Stomach (tissue), 4 donors: ENCODE measurements at regions not wholly inside any gene's neighbourhood (a gene's known extent, or its start where the extent isn't known, plus 50 kb on each side); places are given as distances from the start of the nearest gene placed in this dataset.

Source experiments
- POLR2A ChIP-seq, 4 donors: fragments of 450-650 bp; IDR thresholded peaks; one replicate each; pipeline ENCODE4 v1.6.1; 2016; ENCODE audit warnings: antibody characterized with exemption in 4 of 4, control low read depth in 2 of 4, mild to moderate bottlenecking in 1 of 4, moderate library complexity in 1 of 4
- POLR2AphosphoS5 ChIP-seq, 3 donors: sonication (generic); formaldehyde crosslinking; IDR thresholded peaks; one replicate each; pipeline ENCODE4 v1.6.1; 2016; ENCODE audit warnings: antibody characterized with exemption in 3 of 3
- TF ChIP-seq, protein P1 (sequence below), 7 experiments: fragments of 450-650 bp in 4 of 7; fragments of 200-600 bp in 3 of 7; sonication (generic) in 3 of 7; IDR thresholded peaks; one replicate each; pipeline ENCODE4 v1.5.1; 2016 to 2019; ENCODE audit warnings: antibody characterized with exemption in 7 of 7, control low read depth in 2 of 7, mild to moderate bottlenecking in 1 of 7

DNA sequence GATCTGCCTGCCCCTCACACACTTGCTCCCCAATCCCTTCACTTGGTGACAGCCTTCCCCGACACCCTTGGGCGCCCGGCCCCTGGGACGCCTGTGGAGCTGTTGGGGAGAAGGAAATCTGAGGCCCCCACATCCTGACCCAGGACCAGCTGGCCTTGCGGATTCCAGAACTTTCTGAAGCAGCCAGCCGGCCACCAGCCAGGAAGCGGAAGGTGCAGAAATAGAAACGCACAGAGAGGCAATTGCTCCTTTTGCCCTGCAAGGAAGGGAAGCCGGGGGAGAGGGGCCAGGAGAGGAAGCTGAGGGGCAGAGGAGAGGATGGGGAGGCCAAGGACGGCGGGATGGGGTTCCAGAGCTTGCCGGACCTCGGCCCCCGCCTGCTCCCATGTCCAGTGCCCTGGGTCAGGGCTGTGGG is 66.7 kb upstream of the LINC01488 start:
- TF ChIP-seq, protein P1, sequence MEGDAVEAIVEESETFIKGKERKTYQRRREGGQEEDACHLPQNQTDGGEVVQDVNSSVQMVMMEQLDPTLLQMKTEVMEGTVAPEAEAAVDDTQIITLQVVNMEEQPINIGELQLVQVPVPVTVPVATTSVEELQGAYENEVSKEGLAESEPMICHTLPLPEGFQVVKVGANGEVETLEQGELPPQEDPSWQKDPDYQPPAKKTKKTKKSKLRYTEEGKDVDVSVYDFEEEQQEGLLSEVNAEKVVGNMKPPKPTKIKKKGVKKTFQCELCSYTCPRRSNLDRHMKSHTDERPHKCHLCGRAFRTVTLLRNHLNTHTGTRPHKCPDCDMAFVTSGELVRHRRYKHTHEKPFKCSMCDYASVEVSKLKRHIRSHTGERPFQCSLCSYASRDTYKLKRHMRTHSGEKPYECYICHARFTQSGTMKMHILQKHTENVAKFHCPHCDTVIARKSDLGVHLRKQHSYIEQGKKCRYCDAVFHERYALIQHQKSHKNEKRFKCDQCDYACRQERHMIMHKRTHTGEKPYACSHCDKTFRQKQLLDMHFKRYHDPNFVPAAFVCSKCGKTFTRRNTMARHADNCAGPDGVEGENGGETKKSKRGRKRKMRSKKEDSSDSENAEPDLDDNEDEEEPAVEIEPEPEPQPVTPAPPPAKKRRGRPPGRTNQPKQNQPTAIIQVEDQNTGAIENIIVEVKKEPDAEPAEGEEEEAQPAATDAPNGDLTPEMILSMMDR (IDR thresholded peaks at IDR 0.05) = no peak
- no peak for TF ChIP-seq POLR2A (IDR thresholded peaks at IDR 0.05)
- no peak for TF ChIP-seq POLR2AphosphoS5 (IDR thresholded peaks at IDR 0.05)
